Fibroblast of lung (primary cell): ENCODE measurements at regions not wholly inside any gene's neighbourhood (a gene's known extent, or its start where the extent isn't known, plus 50 kb on each side); places are given as distances from the start of the nearest gene placed in this dataset.
"Not testable (repeated sequence)": the region's sequence is repeated elsewhere in the genome, so short reads cannot be mapped to it uniquely, and the experiment has no call there.

ENCODE experiments used
- EZH2 ChIP-seq: IDR thresholded peaks from 2 replicates; pipeline ENCODE4 v1.5.1; 2012; ENCODE audit warnings: low read length, control low read depth, mild to moderate bottlenecking; ENCODE audit errors: missing control alignments
- TF ChIP-seq, protein P1 (sequence below), 2 donors: IDR thresholded peaks in 1 of 2; conservative IDR thresholded peaks in 1 of 2; 1 replicate in 1 of 2; 2 replicates in 1 of 2; pipeline ENCODE4 v1.5.1; 2011 to 2012; ENCODE audit warnings: low read length in 2 of 2, control low read depth in 1 of 2, inconsistent platforms in 1 of 2, low read depth in 1 of 2, mild to moderate bottlenecking in 1 of 2

GRCh38 chr20:56756658-56757057 lies 127.6 kb downstream of the TFAP2C start:
- TF ChIP-seq, protein P1, sequence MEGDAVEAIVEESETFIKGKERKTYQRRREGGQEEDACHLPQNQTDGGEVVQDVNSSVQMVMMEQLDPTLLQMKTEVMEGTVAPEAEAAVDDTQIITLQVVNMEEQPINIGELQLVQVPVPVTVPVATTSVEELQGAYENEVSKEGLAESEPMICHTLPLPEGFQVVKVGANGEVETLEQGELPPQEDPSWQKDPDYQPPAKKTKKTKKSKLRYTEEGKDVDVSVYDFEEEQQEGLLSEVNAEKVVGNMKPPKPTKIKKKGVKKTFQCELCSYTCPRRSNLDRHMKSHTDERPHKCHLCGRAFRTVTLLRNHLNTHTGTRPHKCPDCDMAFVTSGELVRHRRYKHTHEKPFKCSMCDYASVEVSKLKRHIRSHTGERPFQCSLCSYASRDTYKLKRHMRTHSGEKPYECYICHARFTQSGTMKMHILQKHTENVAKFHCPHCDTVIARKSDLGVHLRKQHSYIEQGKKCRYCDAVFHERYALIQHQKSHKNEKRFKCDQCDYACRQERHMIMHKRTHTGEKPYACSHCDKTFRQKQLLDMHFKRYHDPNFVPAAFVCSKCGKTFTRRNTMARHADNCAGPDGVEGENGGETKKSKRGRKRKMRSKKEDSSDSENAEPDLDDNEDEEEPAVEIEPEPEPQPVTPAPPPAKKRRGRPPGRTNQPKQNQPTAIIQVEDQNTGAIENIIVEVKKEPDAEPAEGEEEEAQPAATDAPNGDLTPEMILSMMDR (conservative IDR thresholded peaks at IDR 0.05 in 1 of 2, IDR thresholded peaks at IDR 0.05 in 1 of 2; ENCODE audit: low read depth in 1 of 2, low read length in 2 of 2): not testable (repeated sequence)
- TF ChIP-seq EZH2: not testable (repeated sequence)
